ENCODE measurements at regions not wholly inside any gene's neighbourhood (a gene's known extent, or its start where the extent isn't known, plus 50 kb on each side); places are given as distances from the start of the nearest gene placed in this dataset.

DNA sequence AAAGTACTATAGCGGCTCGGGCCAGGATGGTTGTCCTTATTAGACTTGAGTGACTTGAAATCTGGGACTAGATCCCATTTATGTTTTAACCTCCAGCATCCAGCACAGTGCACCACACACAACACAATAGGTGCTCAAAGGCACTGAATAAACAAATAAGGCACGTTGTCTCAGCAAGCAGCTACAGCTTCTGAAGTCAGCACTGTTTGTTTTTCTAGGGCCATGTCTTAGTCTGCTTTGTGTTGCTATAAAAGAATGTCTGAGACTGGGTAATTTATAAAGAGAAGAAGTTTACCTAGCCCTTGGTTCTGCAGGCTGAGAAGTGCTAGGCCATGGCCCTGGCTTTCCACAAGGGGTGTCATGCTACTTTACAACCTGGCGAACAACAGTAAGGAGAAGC is 102.1 kb upstream of the LNX1 start:
- Histone ChIP-seq H2AFZ (ENCODE audit: low read depth, low read length) (no peak overlapping the region), H3K79me2 (replicated peaks; ENCODE audit: insufficient read depth, low read length) (no peaks in the 10 kb centered on the region), H3F3A (ENCODE audit: insufficient read depth, low read length, poor library complexity, severe bottlenecking) (no peaks in the 10 kb centered on the region), H3K36me3 (ENCODE audit: insufficient read depth, low read length) (no peaks in the 10 kb centered on the region), H3K9ac (ENCODE audit: low read length) (no peak overlapping the region), H3K27ac (ENCODE audit: low read length) (no peak overlapping the region), H4K20me1 (ENCODE audit: insufficient read depth) (no peaks in the 10 kb centered on the region), H3K4me3 (ENCODE audit: low read length) (no peak overlapping the region), H3K4me2 (ENCODE audit: low read length) (no peak overlapping the region), H3K9me3 (ENCODE audit: low read length) (no peaks in the 10 kb centered on the region), H3K27me3 (ENCODE audit: insufficient read depth, low read depth, low read length) (no peaks in the 10 kb centered on the region), H3K9me2 (ENCODE audit: insufficient read depth, low read length) (no peaks in the 10 kb centered on the region)
- TF ChIP-seq EP300 (conservative IDR thresholded peaks at IDR 0.05; ENCODE audit: poor library complexity, severe bottlenecking): no peak
- TF ChIP-seq SMC3 (conservative IDR thresholded peaks at IDR 0.05; ENCODE audit: poor library complexity): no peak
- TF ChIP-seq MXI1 (conservative IDR thresholded peaks at IDR 0.05; ENCODE audit: poor library complexity, severe bottlenecking): no peak
- TF ChIP-seq, protein P1, sequence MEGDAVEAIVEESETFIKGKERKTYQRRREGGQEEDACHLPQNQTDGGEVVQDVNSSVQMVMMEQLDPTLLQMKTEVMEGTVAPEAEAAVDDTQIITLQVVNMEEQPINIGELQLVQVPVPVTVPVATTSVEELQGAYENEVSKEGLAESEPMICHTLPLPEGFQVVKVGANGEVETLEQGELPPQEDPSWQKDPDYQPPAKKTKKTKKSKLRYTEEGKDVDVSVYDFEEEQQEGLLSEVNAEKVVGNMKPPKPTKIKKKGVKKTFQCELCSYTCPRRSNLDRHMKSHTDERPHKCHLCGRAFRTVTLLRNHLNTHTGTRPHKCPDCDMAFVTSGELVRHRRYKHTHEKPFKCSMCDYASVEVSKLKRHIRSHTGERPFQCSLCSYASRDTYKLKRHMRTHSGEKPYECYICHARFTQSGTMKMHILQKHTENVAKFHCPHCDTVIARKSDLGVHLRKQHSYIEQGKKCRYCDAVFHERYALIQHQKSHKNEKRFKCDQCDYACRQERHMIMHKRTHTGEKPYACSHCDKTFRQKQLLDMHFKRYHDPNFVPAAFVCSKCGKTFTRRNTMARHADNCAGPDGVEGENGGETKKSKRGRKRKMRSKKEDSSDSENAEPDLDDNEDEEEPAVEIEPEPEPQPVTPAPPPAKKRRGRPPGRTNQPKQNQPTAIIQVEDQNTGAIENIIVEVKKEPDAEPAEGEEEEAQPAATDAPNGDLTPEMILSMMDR (IDR thresholded peaks at IDR 0.05; ENCODE audit: poor library complexity, severe bottlenecking): no peak
- no peak for TF ChIP-seq EZH2 (IDR thresholded peaks at IDR 0.05; ENCODE audit: borderline replicate concordance, insufficient read depth, low read length, poor library complexity, severe bottlenecking)
- TF ChIP-seq TAF1 (IDR thresholded peaks at IDR 0.05; ENCODE audit: low read depth): no peak
- TF ChIP-seq POLR2AphosphoS5 (IDR thresholded peaks at IDR 0.05): no peak
- TF ChIP-seq RAD21 (conservative IDR thresholded peaks at IDR 0.05): no peak
- TF ChIP-seq, protein P2, sequence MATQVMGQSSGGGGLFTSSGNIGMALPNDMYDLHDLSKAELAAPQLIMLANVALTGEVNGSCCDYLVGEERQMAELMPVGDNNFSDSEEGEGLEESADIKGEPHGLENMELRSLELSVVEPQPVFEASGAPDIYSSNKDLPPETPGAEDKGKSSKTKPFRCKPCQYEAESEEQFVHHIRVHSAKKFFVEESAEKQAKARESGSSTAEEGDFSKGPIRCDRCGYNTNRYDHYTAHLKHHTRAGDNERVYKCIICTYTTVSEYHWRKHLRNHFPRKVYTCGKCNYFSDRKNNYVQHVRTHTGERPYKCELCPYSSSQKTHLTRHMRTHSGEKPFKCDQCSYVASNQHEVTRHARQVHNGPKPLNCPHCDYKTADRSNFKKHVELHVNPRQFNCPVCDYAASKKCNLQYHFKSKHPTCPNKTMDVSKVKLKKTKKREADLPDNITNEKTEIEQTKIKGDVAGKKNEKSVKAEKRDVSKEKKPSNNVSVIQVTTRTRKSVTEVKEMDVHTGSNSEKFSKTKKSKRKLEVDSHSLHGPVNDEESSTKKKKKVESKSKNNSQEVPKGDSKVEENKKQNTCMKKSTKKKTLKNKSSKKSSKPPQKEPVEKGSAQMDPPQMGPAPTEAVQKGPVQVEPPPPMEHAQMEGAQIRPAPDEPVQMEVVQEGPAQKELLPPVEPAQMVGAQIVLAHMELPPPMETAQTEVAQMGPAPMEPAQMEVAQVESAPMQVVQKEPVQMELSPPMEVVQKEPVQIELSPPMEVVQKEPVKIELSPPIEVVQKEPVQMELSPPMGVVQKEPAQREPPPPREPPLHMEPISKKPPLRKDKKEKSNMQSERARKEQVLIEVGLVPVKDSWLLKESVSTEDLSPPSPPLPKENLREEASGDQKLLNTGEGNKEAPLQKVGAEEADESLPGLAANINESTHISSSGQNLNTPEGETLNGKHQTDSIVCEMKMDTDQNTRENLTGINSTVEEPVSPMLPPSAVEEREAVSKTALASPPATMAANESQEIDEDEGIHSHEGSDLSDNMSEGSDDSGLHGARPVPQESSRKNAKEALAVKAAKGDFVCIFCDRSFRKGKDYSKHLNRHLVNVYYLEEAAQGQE (IDR thresholded peaks at IDR 0.05; ENCODE audit: borderline replicate concordance): no peak

DNA sequence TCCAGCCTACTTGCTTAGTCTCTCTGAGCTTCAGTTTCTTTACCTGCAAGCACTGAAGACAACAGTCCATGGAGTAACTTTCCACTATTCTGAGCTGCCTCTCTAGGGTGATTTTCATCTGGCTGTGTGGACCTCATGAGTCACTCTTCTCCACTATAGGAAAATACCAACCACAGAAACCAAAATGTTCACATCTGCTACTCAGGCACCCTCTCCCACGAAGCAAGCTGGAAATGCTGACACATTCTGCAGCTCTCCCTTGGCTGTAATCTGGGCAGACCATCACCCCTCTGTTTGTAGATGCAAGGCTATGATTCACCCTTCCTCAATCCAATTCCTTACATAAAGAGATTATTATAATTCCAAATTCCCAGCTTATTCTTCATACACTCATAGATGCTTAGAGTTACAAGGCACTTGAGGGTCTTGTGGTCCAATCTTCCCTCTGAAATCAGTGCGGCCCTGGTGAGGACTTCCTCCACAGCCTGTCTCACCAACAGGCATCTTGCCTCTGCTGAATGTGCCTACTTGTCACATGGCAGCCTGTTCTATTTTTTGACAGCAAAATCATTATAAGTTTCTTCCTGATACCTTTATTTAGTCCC is 97.0 kb upstream of the LNX1 start:
- Histone ChIP-seq H3K27ac (ENCODE audit: low read length) (no peak overlapping the region), H3K36me3 (ENCODE audit: insufficient read depth, low read length) (no peaks in the 10 kb centered on the region), H3K79me2 (replicated peaks; ENCODE audit: insufficient read depth, low read length) (no peaks in the 10 kb centered on the region), H3K27me3 (ENCODE audit: insufficient read depth, low read depth, low read length) (no peaks in the 10 kb centered on the region), H3K4me2 (ENCODE audit: low read length) (no peak overlapping the region), H3K9me3 (ENCODE audit: low read length) (no peaks in the 10 kb centered on the region), H3K4me3 (ENCODE audit: low read length) (no peak overlapping the region), H3K9me2 (ENCODE audit: insufficient read depth, low read length) (no peaks in the 10 kb centered on the region), H2AFZ (ENCODE audit: low read depth, low read length) (no peak overlapping the region), H4K20me1 (ENCODE audit: insufficient read depth) (no peaks in the 10 kb centered on the region), H3F3A (ENCODE audit: insufficient read depth, low read length, poor library complexity, severe bottlenecking) (no peaks in the 10 kb centered on the region), H3K9ac (ENCODE audit: low read length) (no peak overlapping the region)
- TF ChIP-seq SMC3 (conservative IDR thresholded peaks at IDR 0.05; ENCODE audit: poor library complexity) (no peak), EP300 (conservative IDR thresholded peaks at IDR 0.05; ENCODE audit: poor library complexity, severe bottlenecking) (no peak), MXI1 (conservative IDR thresholded peaks at IDR 0.05; ENCODE audit: poor library complexity, severe bottlenecking) (no peak), TAF1 (IDR thresholded peaks at IDR 0.05; ENCODE audit: low read depth) (no peak)
- TF ChIP-seq, protein P1 (IDR thresholded peaks at IDR 0.05; ENCODE audit: poor library complexity, severe bottlenecking): no peak
- TF ChIP-seq, protein P2 (IDR thresholded peaks at IDR 0.05; ENCODE audit: borderline replicate concordance): no peak
